ENCODE measurements at regions not wholly inside any gene's neighbourhood (a gene's known extent, or its start where the extent isn't known, plus 50 kb on each side); places are given as distances from the start of the nearest gene placed in this dataset.

- H3K4me3 ChIP-seq: no peak overlapping the region
- TF ChIP-seq TFCP2L1 (CRISPR knock-in tag; IDR thresholded peaks at IDR 0.05) (no peak), SREBF2 (IDR thresholded peaks at IDR 0.05) (no peak), PBX3 (IDR thresholded peaks at IDR 0.05) (no peak), MAX (IDR thresholded peaks at IDR 0.05) (no peak), GATA3 (IDR thresholded peaks at IDR 0.05; ENCODE audit: borderline replicate concordance) (no peak), ZFP36 (IDR thresholded peaks at IDR 0.05; ENCODE audit: borderline replicate concordance, partially characterized antibody) (no peak), ESRRA (IDR thresholded peaks at IDR 0.05; ENCODE audit: borderline replicate concordance, low read length) (no peak), ZSCAN20 (CRISPR knock-in tag; IDR thresholded peaks at IDR 0.05) (no peak), CEBPB (IDR thresholded peaks at IDR 0.05) (no peak), JUN (IDR thresholded peaks at IDR 0.05) (no peak), NPAS2 (CRISPR knock-in tag; IDR thresholded peaks at IDR 0.05; ENCODE audit: borderline replicate concordance) (no peak), CBX2 (IDR thresholded peaks at IDR 0.05; ENCODE audit: borderline replicate concordance, low read depth) (no peak), HOXA7 (CRISPR knock-in tag; IDR thresholded peaks at IDR 0.05) (no peak), CBX8 (IDR thresholded peaks at IDR 0.05) (no peak), MYC (IDR thresholded peaks at IDR 0.05; ENCODE audit: borderline replicate concordance, low read length) (no peak), KDM5A (IDR thresholded peaks at IDR 0.05) (no peak)
- ChIA-PET CTCF (no interaction called here), POLR2A (no interaction called here)
- DNase-seq (ENCODE audit: low read depth in 1 of 2, low spot score in 1 of 2) (no peak), FAIRE-seq (no peak), ATAC-seq (no peak)
- no peaks in the 10 kb centered on the region for H3K9me3 ChIP-seq
- no peaks in the 10 kb centered on the region for H3K4me1 ChIP-seq
- H3K27ac ChIP-seq: no peak overlapping the region
- no peak overlapping the region for H3K4me2 ChIP-seq
- 51% methylated on average over 5 of the region's 5 CpGs for whole genome bisulfite sequencing (ENCODE audit: missing lambda C conversion rate)
These were observed 67.8 kb upstream of the ATP6AP2 start for GRCh38 chrX:40513012-40513411.

GRCh38 chrX:40511258-40511657, 69.5 kb upstream of the ATP6AP2 start:
- no peak overlapping the region for H3K4me3 ChIP-seq
- no peaks in the 10 kb centered on the region for H3K9me3 ChIP-seq
- H3K27ac ChIP-seq: no peak overlapping the region
- ChIA-PET POLR2A (no interaction called here), CTCF (no interaction called here)
- no peak for FAIRE-seq
- TF ChIP-seq POLR2AphosphoS2 (conservative IDR thresholded peaks at IDR 0.05; ENCODE audit: low read length) (no peak), CHD4 (IDR thresholded peaks at IDR 0.05; ENCODE audit: borderline replicate concordance) (no peak), CEBPB (IDR thresholded peaks at IDR 0.05) (no peak), NFE2L2 (conservative IDR thresholded peaks at IDR 0.05; ENCODE audit: low read length) (no peak), EP300 (IDR thresholded peaks at IDR 0.05) (no peak), HDAC2 (IDR thresholded peaks at IDR 0.05) (no peak), CBX2 (IDR thresholded peaks at IDR 0.05; ENCODE audit: borderline replicate concordance, low read depth) (no peak), CTCF (IDR thresholded peaks at IDR 0.05) (no peak), ZFP36 (IDR thresholded peaks at IDR 0.05; ENCODE audit: borderline replicate concordance, partially characterized antibody) (no peak), ZSCAN20 (CRISPR knock-in tag; IDR thresholded peaks at IDR 0.05) (no peak)
- H3K4me2 ChIP-seq: no peak overlapping the region
- no peak for DNase-seq (ENCODE audit: low read depth in 1 of 2, low spot score in 1 of 2)
- ATAC-seq: no peak
- no peaks in the 10 kb centered on the region for H3K4me1 ChIP-seq
- 79% methylated on average over 2 of the region's 7 CpGs for WGBS (ENCODE audit: missing lambda C conversion rate)

- H3K4me1 ChIP-seq: peaks cover 6% of the 10 kb centered on the region; the same call in 1 of the 3 replicates
- H3K4me2 ChIP-seq: no peak overlapping the region
- no peak overlapping the region for H3K4me3 ChIP-seq
- 61% methylated on average over 8 of the region's 8 CpGs for WGBS (ENCODE audit: missing lambda C conversion rate)
- no peak for FAIRE-seq
- DNase-seq (ENCODE audit: low read depth in 1 of 2, low spot score in 1 of 2): no peak
- POLR2A ChIA-PET: no interaction called here
- no peak for ATAC-seq
- H3K27ac ChIP-seq: no peak overlapping the region
- CTCF ChIA-PET: no interaction called here
- no peaks in the 10 kb centered on the region for H3K9me3 ChIP-seq
- TF ChIP-seq EP300 (IDR thresholded peaks at IDR 0.05): no peak
- no peak for TF ChIP-seq ZFP36 (IDR thresholded peaks at IDR 0.05; ENCODE audit: borderline replicate concordance, partially characterized antibody)
- no peak for TF ChIP-seq FOSB (CRISPR knock-in tag; IDR thresholded peaks at IDR 0.05)
- no peak for TF ChIP-seq RCOR1 (IDR thresholded peaks at IDR 0.05; ENCODE audit: low read depth, low read length)
- no peak for TF ChIP-seq CTCF (IDR thresholded peaks at IDR 0.05)
These were observed 72.2 kb upstream of the ATP6AP2 start for GRCh38 chrX:40508560-40508959.
